MM.1S (cell line): ENCODE measurements at regions not wholly inside any gene's neighbourhood (a gene's known extent, or its start where the extent isn't known, plus 50 kb on each side); places are given as distances from the start of the nearest gene placed in this dataset.

Experiments used
- CTCF ChIP-seq: fragments of 300-600 bp; sonication (generic); IDR thresholded peaks from 2 replicates; pipeline ENCODE4 v1.5.1; 2016; ENCODE audit warnings: antibody characterized with exemption, low read length, mixed read lengths
- EZH2phosphoT487 ChIP-seq: fragments of 300-600 bp; sonication (generic); IDR thresholded peaks from 2 replicates; pipeline ENCODE4 v1.6.1; 2018; ENCODE audit warnings: antibody characterized with exemption, low read length

DNA sequence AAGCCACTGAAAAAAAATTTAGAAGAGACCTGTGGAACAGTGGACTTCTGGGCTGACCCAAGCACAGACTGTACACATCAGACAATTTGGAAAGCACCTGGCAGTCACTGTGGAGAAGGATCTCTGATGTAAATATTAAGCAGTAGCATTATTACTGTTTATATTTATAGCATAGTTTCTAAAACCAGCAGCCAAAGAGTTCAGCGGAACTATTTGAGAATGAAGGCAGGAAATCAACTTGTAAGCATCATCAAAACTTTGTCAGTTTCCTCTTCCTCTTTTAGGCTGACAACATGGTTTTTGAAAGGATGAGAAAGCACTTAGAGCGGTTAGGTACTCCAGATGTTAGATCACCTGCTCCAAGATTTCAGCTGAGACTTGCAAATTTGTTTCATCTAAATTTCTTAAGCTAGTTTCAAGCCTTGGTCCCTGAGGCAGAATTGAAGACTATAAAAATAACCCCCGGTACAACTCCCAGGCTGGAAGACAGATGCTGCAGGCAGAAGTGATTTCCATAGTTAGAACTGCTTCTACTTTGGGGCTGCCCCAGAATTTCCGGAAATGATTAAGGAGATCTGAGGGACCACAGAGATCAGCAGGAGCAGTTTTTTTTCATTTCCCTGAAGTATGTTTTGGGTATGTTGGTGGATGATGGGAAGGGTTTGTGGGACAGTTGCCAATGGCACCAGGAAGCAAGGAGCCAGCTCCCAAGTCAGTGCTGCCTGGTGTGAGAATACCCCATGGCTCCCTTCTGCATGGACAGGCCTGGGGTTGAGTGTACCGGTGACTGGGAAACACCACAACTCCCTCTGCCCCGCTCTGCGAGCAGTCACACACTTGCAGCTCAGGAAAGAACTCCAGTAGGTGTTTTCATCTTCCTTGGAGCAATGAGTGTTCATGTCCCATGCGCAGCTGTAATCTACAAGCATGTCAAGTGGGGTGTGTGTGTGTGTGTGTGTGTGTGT lies 354.5 kb downstream of the NUAK1 start:
- TF ChIP-seq CTCF (no peak), EZH2phosphoT487 (no peak)
